NCI-H2196 (cell line): ENCODE measurements at regions not wholly inside any gene's neighbourhood (a gene's known extent, or its start where the extent isn't known, plus 50 kb on each side); places are given as distances from the start of the nearest gene placed in this dataset.
A peak's percentile ranks its signal among the peaks of the same experiment; 100 is the strongest.

ENCODE experiments used
- DNase-seq: peaks from one replicate; lab custom pipeline; 2025; ENCODE audit not compliant: unreplicated experiment; lab: John Stamatoyannopoulos, UW

DNA sequence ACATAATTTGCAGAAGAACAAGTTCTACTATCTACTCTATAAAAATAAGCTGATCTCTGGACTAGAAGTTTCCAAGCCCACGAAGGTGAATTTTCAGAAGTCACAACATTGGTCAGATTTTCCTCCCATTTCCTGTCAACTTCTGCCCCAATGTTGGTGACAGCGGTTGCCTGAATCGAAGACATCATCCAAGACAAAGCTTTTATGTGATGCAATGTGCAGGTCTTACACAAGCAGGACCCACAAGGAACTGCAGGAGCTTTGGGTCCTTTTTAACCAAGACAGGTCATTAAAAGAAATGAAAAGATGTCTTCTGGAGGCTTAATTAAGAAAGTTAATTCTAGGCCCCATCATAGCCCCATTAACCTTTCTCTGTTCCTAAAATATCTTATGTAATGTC lies 125.6 kb upstream of the BLID start:
- no peak for DNase-seq

- DNase-seq: no peak
These were observed 124.6 kb upstream of the BLID start for GRCh38 chr11:122240638-122241037.

- DNase-seq: no peak
These were observed 119.6 kb upstream of the BLID start for GRCh38 chr11:122235615-122236014.

DNA sequence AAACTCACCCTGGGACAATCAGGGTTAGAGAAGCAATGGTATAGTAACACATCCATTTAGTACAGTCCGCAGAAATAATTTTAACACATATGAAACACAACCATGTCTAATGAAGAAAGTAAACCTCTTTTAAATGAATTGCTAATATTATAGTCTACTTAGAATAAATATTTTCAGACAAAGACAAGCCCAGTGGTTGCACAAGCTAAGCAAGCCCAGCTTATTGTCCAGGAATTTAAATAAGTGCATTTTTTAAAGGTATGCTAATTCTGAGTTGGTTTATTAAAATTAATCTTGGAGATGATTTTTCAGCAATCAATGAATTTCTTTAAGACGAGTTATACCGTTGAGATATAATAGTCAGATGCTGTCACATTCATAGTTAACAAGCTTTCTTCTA lies 118.8 kb upstream of the BLID start:
- no peak for DNase-seq

DNA sequence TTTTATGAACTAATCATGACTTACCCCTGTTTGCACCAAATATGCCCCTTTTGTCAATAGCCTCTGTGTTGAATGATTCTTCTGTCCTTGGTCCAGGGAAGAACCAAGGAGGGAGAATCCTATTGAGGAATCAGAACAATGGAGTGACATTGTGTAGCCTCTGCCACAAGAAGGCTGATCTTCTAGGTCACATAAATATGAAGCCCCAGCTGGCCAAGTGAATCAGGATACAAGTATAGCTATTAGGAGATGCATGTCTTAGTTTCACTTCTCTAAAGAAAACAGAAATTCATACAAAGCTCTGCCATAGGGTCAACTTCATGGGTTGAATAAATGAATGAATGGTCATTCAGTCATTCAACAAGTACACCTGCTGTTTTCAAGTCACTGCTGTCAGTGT lies 118.2 kb upstream of the BLID start:
- no peak for DNase-seq

DNA sequence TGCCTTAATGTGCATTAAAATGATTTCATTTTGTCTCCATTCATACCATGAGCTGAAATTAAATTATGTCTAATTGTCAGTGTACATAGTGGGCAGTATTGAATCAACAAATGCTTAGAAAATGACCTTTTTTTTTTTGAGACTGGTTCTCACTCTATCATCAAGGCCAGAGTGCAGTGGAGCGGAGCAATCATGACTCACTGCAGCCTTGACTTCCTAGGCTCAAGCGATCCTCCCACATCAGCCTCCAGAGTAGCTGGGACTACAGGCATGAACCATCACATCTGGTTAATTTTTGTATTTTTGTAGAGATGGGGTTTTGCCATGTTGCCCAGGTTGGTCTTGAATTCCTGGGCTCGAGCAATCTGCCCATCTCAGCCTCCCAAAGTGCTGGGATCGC lies 117.0 kb upstream of the BLID start:
- no peak for DNase-seq

DNA sequence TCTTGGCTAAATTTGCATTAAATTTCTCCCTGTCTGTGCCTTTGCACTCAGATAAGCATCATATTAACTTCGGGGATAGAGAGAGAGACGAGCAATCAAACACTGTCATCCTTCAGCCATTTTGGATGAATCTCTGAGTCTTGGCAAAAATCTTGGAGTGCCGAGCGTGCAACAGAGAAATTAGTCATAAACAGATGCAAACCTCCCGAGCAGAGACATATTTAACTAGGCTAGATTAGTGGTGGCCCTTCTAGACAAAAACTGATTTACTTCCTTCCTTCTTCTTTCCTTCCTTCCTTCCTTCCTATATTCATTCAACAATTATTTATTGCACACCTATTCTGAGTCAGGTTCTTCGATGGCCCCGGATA lies 114.4 kb upstream of the BLID start:
- no peak for DNase-seq

DNA sequence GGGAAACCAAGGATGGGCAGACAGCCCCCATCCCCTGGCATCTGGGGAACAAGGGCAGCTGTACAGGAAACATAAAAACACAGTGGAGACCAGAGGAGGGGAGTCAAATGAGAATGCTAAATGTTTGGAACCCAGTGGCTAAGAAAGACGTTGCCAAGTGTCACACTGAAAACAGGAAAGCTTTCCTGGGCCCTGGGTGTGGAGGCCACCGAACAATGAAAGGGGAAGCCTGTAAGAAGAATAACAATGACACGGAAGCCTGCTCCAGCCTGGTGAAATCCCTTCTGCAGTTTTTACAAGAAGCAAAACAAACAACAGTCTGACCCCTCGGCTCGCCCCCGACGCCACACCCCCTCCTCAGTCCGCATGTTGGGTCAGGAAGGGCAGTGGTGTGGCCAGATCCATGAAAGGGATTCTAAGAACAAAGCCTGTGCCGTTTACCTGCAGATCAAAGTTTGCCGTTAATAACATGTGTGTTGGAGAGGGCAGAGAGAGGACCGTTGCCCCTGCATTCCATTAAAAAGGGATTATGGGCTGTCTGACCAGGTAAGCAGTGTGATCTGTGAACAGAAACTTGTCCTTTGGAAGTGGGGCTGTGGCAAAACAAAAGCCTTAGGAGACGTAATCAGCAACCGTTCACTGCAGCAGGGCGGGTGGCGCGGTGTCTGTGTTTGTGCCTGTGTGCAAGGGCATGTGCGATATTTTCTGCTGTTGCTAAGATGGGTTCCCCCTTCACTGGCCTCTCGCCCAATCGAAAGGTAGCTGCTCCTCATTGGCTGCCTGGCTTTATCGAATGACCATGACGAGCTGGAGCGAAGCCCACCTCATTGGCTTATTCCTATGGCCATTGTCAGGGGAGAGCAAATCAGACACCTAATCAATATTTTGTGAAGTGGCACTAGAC lies 113.7 kb upstream of the BLID start:
- DNase-seq: no peak

GRCh38 chr11:122229078-122229477 lies 113.1 kb upstream of the BLID start:
- DNase-seq: no peak

DNA sequence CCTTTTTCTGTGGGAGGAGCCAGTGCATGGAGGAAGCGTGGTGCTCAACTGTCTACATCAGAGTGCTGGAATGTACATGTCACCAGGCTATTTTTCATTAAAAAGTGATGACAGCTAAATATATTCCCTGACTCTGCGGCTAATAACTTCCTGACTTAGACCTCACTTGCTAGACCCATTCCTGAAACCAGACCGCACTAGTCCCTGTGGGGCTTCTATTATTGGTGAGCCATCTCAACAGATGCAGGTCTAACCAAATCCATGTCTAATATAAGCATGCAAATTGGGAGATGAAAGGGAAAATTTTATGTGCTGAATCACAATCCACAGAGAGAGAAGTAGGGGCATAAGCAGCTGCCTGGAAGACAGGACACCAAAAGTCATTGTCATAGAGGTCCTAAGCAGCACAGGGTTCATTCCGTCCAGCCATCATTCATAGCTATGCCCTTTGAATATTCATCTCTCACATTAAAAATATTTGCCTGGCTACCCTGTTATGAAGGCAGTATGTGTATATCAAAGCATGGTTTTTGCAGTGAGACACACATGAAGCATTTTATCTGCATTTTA lies 110.9 kb upstream of the BLID start:
- DNase-seq: no peak

DNA sequence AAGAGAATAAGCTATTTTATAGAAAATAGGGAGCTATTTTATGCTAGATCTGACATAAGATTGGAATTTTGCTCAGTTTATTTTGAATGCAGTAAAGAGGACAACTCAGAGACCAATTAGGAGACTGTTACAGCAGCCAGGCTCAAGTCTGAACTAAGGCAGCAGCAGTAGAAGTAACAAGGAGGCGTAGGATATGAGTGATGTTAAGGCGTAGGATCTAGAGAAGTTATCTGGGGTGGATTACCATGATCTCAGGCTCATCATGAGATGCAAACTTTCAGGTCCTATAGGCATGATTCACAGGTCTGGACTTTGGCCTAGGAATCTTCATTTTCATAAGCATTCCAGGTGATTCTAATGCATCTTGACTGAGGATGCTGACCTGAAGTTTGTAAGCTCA lies 108.9 kb upstream of the BLID start:
- DNase-seq: no peak

DNA sequence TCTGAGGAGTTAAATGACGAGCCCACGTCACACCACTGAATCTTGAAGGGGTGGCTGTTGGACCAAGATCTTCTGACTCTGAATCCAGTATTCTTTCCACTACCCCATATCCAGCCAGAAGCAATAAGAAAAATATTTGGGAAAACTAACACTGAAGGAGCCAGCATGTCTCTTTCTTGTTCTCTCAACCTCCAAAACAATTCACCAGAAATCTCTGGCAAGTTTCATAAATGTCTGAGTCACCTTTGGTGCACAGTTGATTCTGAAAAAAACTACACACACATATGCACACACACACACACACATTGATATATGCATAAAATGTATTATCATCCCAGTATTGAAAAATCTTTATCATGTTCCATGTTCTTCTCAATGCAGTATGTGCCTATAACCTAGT lies 104.3 kb upstream of the BLID start:
- DNase-seq: no peak

DNA sequence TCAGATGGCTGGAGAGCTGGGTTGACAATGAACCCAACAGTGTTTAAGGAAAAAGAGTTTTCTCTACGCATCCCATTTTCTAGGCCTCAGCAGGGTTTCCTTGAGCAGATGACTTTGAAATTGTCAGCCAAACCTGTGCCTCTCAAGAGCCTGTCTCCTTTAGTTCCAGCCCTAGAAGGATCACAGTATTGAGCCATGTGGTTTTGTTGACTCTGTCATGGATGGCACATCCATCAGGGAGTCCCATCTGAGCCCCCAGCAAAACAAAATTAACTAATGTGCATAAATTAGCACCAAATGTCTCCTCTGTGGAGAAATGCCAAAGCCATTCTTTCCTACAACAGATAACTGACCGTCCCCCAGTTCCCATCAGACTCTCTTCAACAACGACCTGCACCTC lies 103.8 kb upstream of the BLID start:
- no peak for DNase-seq

- peak; percentile 21 for DNase-seq
These were observed 99.4 kb upstream of the BLID start for GRCh38 chr11:122215244-122215992.

DNA sequence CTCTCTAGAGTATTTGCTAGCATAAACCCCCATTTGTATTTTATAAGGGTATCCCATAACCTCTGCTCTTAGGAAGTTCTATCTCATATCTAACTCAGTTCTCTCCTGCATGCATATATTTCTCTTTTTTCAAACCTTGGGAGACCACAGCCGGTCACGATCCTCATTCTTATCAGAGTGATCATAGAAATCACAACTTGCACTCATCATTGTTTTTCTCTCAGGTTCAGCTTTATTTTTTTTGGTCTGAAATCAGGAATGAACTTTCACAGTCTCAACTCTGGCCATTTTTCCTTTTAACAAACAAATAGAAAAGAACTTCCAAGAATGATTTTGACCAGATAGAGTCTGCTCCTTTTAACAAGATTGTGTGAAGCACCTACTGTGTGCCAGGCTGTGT lies 98.6 kb upstream of the BLID start:
- DNase-seq: no peak

- DNase-seq: no peak
These were observed 98.1 kb upstream of the BLID start for GRCh38 chr11:122214080-122214479.

GRCh38 chr11:122213171-122213570 lies 97.2 kb upstream of the BLID start:
- no peak for DNase-seq

GRCh38 chr11:122210367-122210997 lies 94.5 kb upstream of the BLID start:
- DNase-seq: no peak

DNA sequence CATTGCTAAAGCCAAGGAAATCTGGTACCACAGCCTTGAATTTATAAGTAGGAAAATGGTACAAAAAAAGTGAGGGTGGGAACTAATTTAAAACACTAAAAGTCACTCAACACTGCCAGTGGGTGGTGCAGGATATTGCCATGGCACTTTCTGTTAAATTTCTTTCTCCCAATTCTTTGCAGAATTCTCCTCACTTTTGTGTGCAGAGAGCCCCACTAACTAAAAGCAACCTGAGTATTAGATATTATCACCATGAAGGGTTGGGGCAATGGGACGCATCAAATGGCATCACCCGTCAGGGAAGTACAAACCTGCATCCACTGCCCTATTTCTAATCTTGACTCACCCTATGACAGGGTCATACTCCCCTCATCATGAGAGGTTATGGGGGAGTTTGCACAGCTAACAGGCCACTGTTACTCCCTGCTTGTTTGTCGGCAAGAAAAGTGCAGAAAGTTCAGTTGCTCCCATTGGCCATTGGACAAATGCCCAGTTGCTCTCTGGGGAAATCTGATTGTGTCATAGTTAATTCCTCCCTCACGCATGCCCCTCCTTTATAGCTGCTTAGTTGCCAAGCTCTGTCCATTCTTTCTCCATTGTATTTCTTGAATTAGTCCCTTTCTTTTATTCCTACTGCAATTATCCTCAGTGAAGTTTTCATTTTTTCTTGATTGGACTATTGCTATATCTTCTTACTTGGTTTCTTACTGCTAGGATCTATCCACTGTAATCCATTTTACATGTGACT lies 93.8 kb upstream of the BLID start:
- no peak for DNase-seq

- DNase-seq: no peak
These were observed 92.1 kb upstream of the BLID start for GRCh38 chr11:122207921-122208764.
